Immature natural killer cell (primary cell): ENCODE measurements at regions not wholly inside any gene's neighbourhood (a gene's known extent, or its start where the extent isn't known, plus 50 kb on each side); places are given as distances from the start of the nearest gene placed in this dataset.
"Not testable (repeated sequence)": the region's sequence is repeated elsewhere in the genome, so short reads cannot be mapped to it uniquely, and the experiment has no call there.

Experiments used
- DNase-seq, 3 donors: peaks; one replicate each; pipeline ENCODE4 v3.0.0; 2022; ENCODE audit warnings: mixed read lengths in 1 of 3
- H3K27ac Mint-ChIP-seq, 6 donors: one replicate each; pipeline ENCODE4 v1.8.0; 2020; ENCODE audit warnings: mixed read lengths in 6 of 6, mild to moderate bottlenecking in 5 of 6, inconsistent platforms in 4 of 6, moderate library complexity in 3 of 6
- H3K27me3 Mint-ChIP-seq, 3 donors: one replicate each; pipeline ENCODE4 v1.8.0; 2020 to 2021; ENCODE audit warnings: low read depth in 3 of 3, mild to moderate bottlenecking in 3 of 3, mixed read lengths in 3 of 3, moderate library complexity in 3 of 3, inconsistent platforms in 1 of 3
- H3K36me3 Mint-ChIP-seq, 3 donors: one replicate each; pipeline ENCODE4 v1.8.0; 2020; ENCODE audit warnings: mixed read lengths in 3 of 3, inconsistent platforms in 2 of 3, mild to moderate bottlenecking in 2 of 3
- H3K4me1 Mint-ChIP-seq, 2 donors: one replicate each; pipeline ENCODE4 v1.8.0; 2020; ENCODE audit warnings: inconsistent platforms in 2 of 2, mild to moderate bottlenecking in 2 of 2, mixed read lengths in 2 of 2, moderate library complexity in 1 of 2
- H3K4me3 Mint-ChIP-seq, 5 donors: one replicate each; pipeline ENCODE4 v1.8.0; 2020; ENCODE audit warnings: mild to moderate bottlenecking in 5 of 5, mixed read lengths in 5 of 5, inconsistent platforms in 3 of 5, moderate library complexity in 3 of 5
- H3K9me3 Mint-ChIP-seq, 6 donors: one replicate each; pipeline ENCODE4 v1.8.0; 2020; ENCODE audit warnings: mild to moderate bottlenecking in 6 of 6, mixed read lengths in 6 of 6, inconsistent platforms in 4 of 6, moderate library complexity in 3 of 6

- Mint-ChIP-seq H3K4me3 (no peak overlapping the region), H3K36me3 (no peaks in the 10 kb centered on the region), H3K27me3 (no peaks in the 10 kb centered on the region), H3K9me3 (peaks cover 0 to 41% (median 15%) of the 10 kb centered on the region in 6 donors), H3K27ac (no peak overlapping the region), H3K4me1 (no peaks in the 10 kb centered on the region)
- no peak for DNase-seq
These were observed 766.1 kb upstream of the ANO3 start for GRCh38 chr11:25565846-25566245.

GRCh38 chr11:25566298-25567200, 765.4 kb upstream of the ANO3 start:
- H3K9me3 Mint-ChIP-seq, result peaks cover 0 to 45% (median 15%) of the 10 kb centered on the region in 6 donors

GRCh38 chr11:25576320-25576719, 755.6 kb upstream of the ANO3 start:
- Mint-ChIP-seq H3K36me3 (no peaks in the 10 kb centered on the region), H3K4me1 (no peaks in the 10 kb centered on the region), H3K9me3 (peaks cover 4 to 36% (median 12%) of the 10 kb centered on the region in 6 donors), H3K4me3 (no peak overlapping the region), H3K27me3 (peaks cover 0 to 3% (median 0%) of the 10 kb centered on the region in 3 donors), H3K27ac (no peak overlapping the region)
- DNase-seq, result no peak

More at GRCh38 chr11:25566298-25567200, 765.4 kb upstream of the ANO3 start:
- Mint-ChIP-seq H3K27ac (no peak overlapping the region), H3K27me3 (no peaks in the 10 kb centered on the region), H3K4me3 (no peak overlapping the region), H3K36me3 (no peaks in the 10 kb centered on the region), H3K4me1 (no peaks in the 10 kb centered on the region)
- DNase-seq, result no peak

- DNase-seq, H3K27ac Mint-ChIP-seq, H3K4me1 Mint-ChIP-seq: not testable (repeated sequence)
These were observed 752.4 kb upstream of the ANO3 start for GRCh38 chr11:25579554-25579953.

GRCh38 chr11:25583596-25583995, 748.3 kb upstream of the ANO3 start:
- no peaks in the 10 kb centered on the region for H3K27me3 Mint-ChIP-seq

More at GRCh38 chr11:25579554-25579953, 752.4 kb upstream of the ANO3 start:
- H3K36me3 Mint-ChIP-seq, H3K27me3 Mint-ChIP-seq, H3K4me3 Mint-ChIP-seq: not testable (repeated sequence)
- H3K9me3 Mint-ChIP-seq, result peaks cover 2 to 45% (median 15%) of the 10 kb centered on the region in 6 donors

GRCh38 chr11:25587496-25587895, 744.4 kb upstream of the ANO3 start:
- no peak for DNase-seq
- Mint-ChIP-seq H3K27me3 (no peaks in the 10 kb centered on the region), H3K27ac (no peak overlapping the region), H3K4me1 (no peaks in the 10 kb centered on the region), H3K36me3 (no peaks in the 10 kb centered on the region), H3K4me3 (no peak overlapping the region), H3K9me3 (peaks cover 12 to 50% (median 23%) of the 10 kb centered on the region in 6 donors)

More at GRCh38 chr11:25583596-25583995, 748.3 kb upstream of the ANO3 start:
- Mint-ChIP-seq H3K4me1 (no peaks in the 10 kb centered on the region), H3K4me3 (no peak overlapping the region), H3K27ac (no peak overlapping the region), H3K9me3 (peaks cover 4 to 49% (median 15%) of the 10 kb centered on the region in 6 donors), H3K36me3 (no peaks in the 10 kb centered on the region)
- DNase-seq, result no peak

GRCh38 chr11:25593221-25593620, 738.7 kb upstream of the ANO3 start:
- no peak for DNase-seq
- H3K36me3 Mint-ChIP-seq, result no peaks in the 10 kb centered on the region
- H3K27me3 Mint-ChIP-seq, result no peaks in the 10 kb centered on the region
- no peak overlapping the region for H3K27ac Mint-ChIP-seq
- no peak overlapping the region for H3K4me3 Mint-ChIP-seq
- no peaks in the 10 kb centered on the region for H3K4me1 Mint-ChIP-seq
- peaks cover 12 to 52% (median 25%) of the 10 kb centered on the region in 6 donors for H3K9me3 Mint-ChIP-seq

- Mint-ChIP-seq H3K27me3 (no peaks in the 10 kb centered on the region), H3K4me3 (no peak overlapping the region), H3K27ac (no peak overlapping the region), H3K36me3 (no peaks in the 10 kb centered on the region), H3K4me1 (no peaks in the 10 kb centered on the region), H3K9me3 (peaks cover 0 to 31% (median 9%) of the 10 kb centered on the region in 6 donors)
- no peak for DNase-seq
These were observed 735.2 kb upstream of the ANO3 start for GRCh38 chr11:25596701-25597100.

GRCh38 chr11:25597696-25598095, 734.2 kb upstream of the ANO3 start:
- no peak overlapping the region for H3K27ac Mint-ChIP-seq
- no peak for DNase-seq
- no peaks in the 10 kb centered on the region for H3K4me1 Mint-ChIP-seq
- peaks cover 0 to 31% (median 5%) of the 10 kb centered on the region in 6 donors for H3K9me3 Mint-ChIP-seq
- H3K4me3 Mint-ChIP-seq, result no peak overlapping the region
- H3K36me3 Mint-ChIP-seq, result no peaks in the 10 kb centered on the region
- no peaks in the 10 kb centered on the region for H3K27me3 Mint-ChIP-seq

- no peaks in the 10 kb centered on the region for H3K36me3 Mint-ChIP-seq
- peaks cover 2 to 41% (median 9%) of the 10 kb centered on the region in 6 donors for H3K9me3 Mint-ChIP-seq
- no peak for DNase-seq
- H3K4me1 Mint-ChIP-seq, result no peaks in the 10 kb centered on the region
- H3K4me3 Mint-ChIP-seq, result no peak overlapping the region
- peaks cover 0 to 2% (median 0%) of the 10 kb centered on the region in 3 donors for H3K27me3 Mint-ChIP-seq
- no peak overlapping the region for H3K27ac Mint-ChIP-seq
These were observed 729.8 kb upstream of the ANO3 start for GRCh38 chr11:25602149-25602548.

GRCh38 chr11:25602959-25603358, 729.0 kb upstream of the ANO3 start:
- no peaks in the 10 kb centered on the region for H3K36me3 Mint-ChIP-seq
- H3K27ac Mint-ChIP-seq, result no peak overlapping the region
- DNase-seq, result no peak
- H3K9me3 Mint-ChIP-seq, result peaks cover 2 to 45% (median 12%) of the 10 kb centered on the region in 6 donors
- no peaks in the 10 kb centered on the region for H3K4me1 Mint-ChIP-seq
- H3K27me3 Mint-ChIP-seq, result peaks cover 0 to 2% (median 0%) of the 10 kb centered on the region in 3 donors
- H3K4me3 Mint-ChIP-seq, result no peak overlapping the region

GRCh38 chr11:25612806-25613205, 719.1 kb upstream of the ANO3 start:
- H3K9me3 Mint-ChIP-seq, result peaks cover 9 to 66% (median 21%) of the 10 kb centered on the region in 6 donors
- peaks cover 0 to 4% (median 0%) of the 10 kb centered on the region in 3 donors for H3K36me3 Mint-ChIP-seq
- H3K4me3 Mint-ChIP-seq, result no peak overlapping the region
- peaks cover 0 to 1% (median 0%) of the 10 kb centered on the region in 3 donors for H3K27me3 Mint-ChIP-seq
- no peaks in the 10 kb centered on the region for H3K4me1 Mint-ChIP-seq
- no peak for DNase-seq
- H3K27ac Mint-ChIP-seq, result no peak overlapping the region

GRCh38 chr11:25613451-25613850, 718.5 kb upstream of the ANO3 start:
- Mint-ChIP-seq H3K36me3 (peaks cover 0 to 4% (median 0%) of the 10 kb centered on the region in 3 donors), H3K4me3 (no peak overlapping the region), H3K27ac (no peak overlapping the region), H3K9me3 (peaks cover 4 to 60% (median 20%) of the 10 kb centered on the region in 6 donors), H3K27me3 (peaks cover 0 to 1% (median 0%) of the 10 kb centered on the region in 3 donors), H3K4me1 (no peaks in the 10 kb centered on the region)
- DNase-seq, result no peak

- Mint-ChIP-seq H3K27me3 (peaks cover 0 to 1% (median 0%) of the 10 kb centered on the region in 3 donors), H3K4me3 (no peak overlapping the region), H3K27ac (no peak overlapping the region), H3K4me1 (no peaks in the 10 kb centered on the region), H3K36me3 (peaks cover 0 to 4% (median 0%) of the 10 kb centered on the region in 3 donors), H3K9me3 (peaks cover 2 to 59% (median 18%) of the 10 kb centered on the region in 6 donors)
- no peak for DNase-seq
These were observed 718.1 kb upstream of the ANO3 start for GRCh38 chr11:25613865-25614264.
